ENCODE measurements at regions not wholly inside any gene's neighbourhood (a gene's known extent, or its start where the extent isn't known, plus 50 kb on each side); places are given as distances from the start of the nearest gene placed in this dataset.

DNA sequence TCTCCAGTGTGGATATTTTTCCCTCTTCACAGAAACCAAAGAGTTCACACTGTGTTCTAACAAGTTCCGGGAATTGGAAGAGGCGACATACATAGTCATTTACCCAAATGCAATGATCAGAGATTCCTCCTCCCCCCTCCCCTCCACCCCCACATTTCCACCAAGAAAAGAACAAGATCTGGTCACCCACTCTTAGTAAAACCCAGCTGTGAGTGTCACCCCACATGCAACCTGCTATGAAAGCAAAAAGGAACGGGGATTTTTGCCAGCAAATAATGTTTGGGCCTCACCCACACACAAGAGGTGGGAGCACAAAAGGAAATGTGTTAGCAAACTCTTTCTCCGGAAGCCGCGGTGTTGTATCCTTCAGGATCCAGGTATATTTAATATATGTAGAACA, 745.0 kb upstream of the AUTS2 start:
- TF ChIP-seq, protein P1, sequence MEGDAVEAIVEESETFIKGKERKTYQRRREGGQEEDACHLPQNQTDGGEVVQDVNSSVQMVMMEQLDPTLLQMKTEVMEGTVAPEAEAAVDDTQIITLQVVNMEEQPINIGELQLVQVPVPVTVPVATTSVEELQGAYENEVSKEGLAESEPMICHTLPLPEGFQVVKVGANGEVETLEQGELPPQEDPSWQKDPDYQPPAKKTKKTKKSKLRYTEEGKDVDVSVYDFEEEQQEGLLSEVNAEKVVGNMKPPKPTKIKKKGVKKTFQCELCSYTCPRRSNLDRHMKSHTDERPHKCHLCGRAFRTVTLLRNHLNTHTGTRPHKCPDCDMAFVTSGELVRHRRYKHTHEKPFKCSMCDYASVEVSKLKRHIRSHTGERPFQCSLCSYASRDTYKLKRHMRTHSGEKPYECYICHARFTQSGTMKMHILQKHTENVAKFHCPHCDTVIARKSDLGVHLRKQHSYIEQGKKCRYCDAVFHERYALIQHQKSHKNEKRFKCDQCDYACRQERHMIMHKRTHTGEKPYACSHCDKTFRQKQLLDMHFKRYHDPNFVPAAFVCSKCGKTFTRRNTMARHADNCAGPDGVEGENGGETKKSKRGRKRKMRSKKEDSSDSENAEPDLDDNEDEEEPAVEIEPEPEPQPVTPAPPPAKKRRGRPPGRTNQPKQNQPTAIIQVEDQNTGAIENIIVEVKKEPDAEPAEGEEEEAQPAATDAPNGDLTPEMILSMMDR (IDR thresholded peaks at IDR 0.05; ENCODE audit: low read depth, low read length) = no peak
- no peak for TF ChIP-seq EZH2phosphoT487 (IDR thresholded peaks at IDR 0.05; ENCODE audit: low read depth)

All from OCI-LY3 (cell line).